Spleen (tissue), 7 donors: ENCODE measurements at regions not wholly inside any gene's neighbourhood (a gene's known extent, or its start where the extent isn't known, plus 50 kb on each side); places are given as distances from the start of the nearest gene placed in this dataset.

ENCODE experiments used
- POLR2A ChIP-seq, 3 donors: fragments of 450-650 bp; IDR thresholded peaks; one replicate each; pipeline ENCODE4 v1.5.1; 2017; ENCODE audit warnings: antibody characterized with exemption in 3 of 3, mild to moderate bottlenecking in 1 of 3
- POLR2AphosphoS5 ChIP-seq, 3 donors: sonication (generic); formaldehyde crosslinking; IDR thresholded peaks; one replicate each; pipeline ENCODE4 v1.5.1; 2017; ENCODE audit warnings: antibody characterized with exemption in 3 of 3
- TF ChIP-seq, protein P1 (sequence below), 11 experiments: fragments of 200-600 bp in 7 of 11; fragments of 450-650 bp in 4 of 11; sonication (generic) in 4 of 11; IDR thresholded peaks in 8 of 11; conservative IDR thresholded peaks in 3 of 11; 1 replicate in 7 of 11; 2 replicates in 4 of 11; pipeline versions ENCODE4 v1.4.0 to v1.8.0; 2016 to 2021; ENCODE audit warnings: antibody characterized with exemption in 11 of 11, inconsistent platforms in 4 of 11, mild to moderate bottlenecking in 1 of 11
- donor health status: DM: no; HTN: no; CAD: no; lungs with moderate emphysema.
- donor health status: DM: no; HTN: no; CAD: no.
- donor health status: DM: no; HTN: no; CAD: no.

DNA sequence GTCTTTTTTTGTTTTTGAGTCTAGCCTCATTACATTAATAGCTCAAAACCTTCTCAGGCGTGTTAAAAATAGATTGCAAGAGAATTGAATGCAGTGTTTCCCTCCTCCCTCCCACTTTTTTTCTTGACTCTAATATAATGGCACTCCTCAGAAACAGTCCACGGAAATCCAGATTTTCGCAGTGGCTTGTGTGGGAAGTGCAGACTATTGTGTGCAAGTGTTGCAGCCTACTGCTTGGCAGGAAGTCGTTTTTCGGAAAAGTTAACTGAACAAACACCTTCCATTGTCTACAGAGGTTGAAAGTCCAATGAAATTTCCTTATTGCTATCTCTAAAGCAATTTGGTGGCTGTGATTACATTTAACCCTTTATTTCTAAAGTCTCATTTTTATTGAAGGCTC, 147.9 kb upstream of the E2F7 start:
- TF ChIP-seq, protein P1, sequence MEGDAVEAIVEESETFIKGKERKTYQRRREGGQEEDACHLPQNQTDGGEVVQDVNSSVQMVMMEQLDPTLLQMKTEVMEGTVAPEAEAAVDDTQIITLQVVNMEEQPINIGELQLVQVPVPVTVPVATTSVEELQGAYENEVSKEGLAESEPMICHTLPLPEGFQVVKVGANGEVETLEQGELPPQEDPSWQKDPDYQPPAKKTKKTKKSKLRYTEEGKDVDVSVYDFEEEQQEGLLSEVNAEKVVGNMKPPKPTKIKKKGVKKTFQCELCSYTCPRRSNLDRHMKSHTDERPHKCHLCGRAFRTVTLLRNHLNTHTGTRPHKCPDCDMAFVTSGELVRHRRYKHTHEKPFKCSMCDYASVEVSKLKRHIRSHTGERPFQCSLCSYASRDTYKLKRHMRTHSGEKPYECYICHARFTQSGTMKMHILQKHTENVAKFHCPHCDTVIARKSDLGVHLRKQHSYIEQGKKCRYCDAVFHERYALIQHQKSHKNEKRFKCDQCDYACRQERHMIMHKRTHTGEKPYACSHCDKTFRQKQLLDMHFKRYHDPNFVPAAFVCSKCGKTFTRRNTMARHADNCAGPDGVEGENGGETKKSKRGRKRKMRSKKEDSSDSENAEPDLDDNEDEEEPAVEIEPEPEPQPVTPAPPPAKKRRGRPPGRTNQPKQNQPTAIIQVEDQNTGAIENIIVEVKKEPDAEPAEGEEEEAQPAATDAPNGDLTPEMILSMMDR (IDR thresholded peaks at IDR 0.05 in 8 of 11, conservative IDR thresholded peaks at IDR 0.05 in 3 of 11): no peak
- TF ChIP-seq POLR2A (IDR thresholded peaks at IDR 0.05): no peak
- TF ChIP-seq POLR2AphosphoS5 (IDR thresholded peaks at IDR 0.05): no peak
